GM21529 (cell line): ENCODE measurements at regions not wholly inside any gene's neighbourhood (a gene's known extent, or its start where the extent isn't known, plus 50 kb on each side); places are given as distances from the start of the nearest gene placed in this dataset.
"Not testable (repeated sequence)": the region's sequence is repeated elsewhere in the genome, so short reads cannot be mapped to it uniquely, and the experiment has no call there.

Source experiments
- ATAC-seq: cut with Tn5 transposase; IDR thresholded peaks from one replicate; pipeline ENCODE4 v1.9.1; 2021; ENCODE audit not compliant: unreplicated experiment

DNA sequence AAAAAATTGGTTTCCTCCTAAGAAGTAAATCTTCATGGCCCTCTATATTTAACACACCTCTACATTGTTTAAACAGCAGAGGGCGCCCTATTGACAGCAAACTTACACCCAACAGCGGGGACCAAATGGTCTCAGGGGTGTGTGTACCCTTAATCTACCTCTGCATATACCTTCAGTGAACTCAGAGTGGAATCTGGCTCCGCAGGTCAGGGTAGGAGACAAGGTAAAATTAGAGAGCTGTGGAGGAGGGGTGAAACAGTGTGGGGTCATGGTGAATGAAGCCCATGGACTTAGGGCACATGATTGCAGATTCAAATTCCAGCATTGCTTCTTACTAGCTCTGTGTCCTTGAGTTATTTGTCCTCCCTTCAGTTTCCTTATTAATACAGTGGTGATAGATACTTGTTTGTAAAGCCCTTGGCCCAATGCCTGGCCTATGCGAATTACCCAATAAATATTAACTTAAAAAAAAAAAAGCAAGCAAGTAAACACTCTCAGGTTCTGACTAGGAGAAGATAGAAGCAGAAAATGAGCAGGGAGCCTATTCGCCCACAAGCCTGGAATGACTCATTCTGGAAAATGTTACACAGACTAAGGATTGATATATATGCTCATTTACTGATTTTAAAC is 122.9 kb downstream of the CAVIN4 start:
- ATAC-seq: no peak

DNA sequence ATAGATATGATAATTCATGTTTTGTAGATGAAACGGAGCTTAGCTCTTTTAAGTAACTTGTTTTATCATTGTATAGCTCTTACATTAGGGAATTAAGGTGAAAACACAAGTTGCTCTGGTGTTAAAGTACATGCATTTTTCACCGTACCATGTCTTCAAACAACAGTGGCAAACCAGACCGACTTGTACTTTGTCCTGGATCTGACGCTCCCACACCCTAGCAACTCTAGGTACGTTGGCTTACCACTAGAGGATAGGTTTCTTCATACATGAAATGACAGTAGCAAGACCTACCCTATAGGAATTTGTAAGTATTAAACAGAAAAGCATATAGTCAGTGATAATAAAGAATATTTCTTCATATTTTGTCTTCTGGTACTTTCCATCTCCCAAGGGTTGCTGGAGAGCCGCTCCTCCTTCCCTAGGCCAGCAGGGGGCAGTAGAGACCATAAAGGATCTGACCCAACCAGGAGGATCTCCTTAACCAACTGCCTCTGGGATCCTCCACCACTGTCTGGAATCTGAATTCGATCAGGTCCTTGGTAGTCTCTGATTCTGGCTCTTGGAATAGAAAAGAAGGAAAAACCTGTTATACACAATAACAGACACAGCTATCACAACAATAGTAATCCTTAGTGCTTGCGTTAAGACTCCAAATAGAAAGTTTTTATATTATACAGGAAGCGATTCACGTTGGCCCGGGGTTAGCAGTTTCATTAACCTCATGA is 136.7 kb downstream of the CAVIN4 start:
- ATAC-seq: peak; percentile 90

DNA sequence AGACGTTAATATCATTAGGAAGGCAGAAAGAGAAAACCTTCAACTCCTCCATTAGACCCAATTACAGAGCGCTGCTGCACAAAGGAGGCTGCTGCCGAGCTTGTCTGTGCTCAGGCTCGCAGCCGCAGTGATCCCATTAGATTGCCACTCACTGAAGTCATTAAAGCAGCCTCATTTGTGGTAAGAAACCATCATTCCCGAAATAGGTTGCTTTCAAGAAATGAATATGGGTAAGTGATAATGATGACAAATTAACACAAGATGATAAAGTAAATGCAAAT is 137.2 kb downstream of the CAVIN4 start:
- ATAC-seq: no peak

DNA sequence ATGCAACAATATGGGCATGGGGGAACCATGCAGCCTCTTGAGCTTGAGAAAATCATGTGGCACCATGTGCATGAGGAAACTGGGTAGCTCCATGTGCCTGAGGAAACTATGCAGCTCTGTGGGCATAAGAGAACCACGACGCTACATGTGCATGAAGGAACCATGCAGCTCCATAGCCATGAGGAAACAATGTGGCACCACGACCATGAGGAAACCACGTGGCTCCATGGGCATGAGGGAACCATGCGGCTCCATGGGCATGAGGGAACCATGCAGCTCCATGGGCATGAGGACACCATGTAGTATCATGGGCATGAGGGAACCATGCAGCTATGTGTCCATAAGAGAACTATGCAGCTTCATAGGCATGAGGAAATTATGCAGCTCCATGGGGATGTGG is 140.8 kb downstream of the CAVIN4 start:
- ATAC-seq: no peak

DNA sequence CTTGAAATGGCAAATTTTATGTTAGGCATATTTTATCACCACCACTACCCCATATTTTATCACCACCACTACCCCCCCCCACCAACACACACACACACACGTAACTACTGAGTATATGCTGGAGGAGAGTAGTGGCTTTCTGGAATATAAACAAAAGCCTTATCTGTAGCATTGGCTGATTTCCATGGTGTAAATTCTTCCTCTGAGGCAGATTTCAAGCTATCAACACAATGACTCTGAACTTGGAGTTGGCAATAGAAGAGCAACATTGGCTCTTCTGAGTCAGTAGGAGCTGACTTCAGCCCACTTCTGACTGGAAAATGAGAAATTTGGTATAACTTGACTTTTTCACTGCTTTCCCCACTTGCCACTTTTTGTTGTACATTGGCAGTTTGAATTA is 143.0 kb downstream of the CAVIN4 start:
- no peak for ATAC-seq

DNA sequence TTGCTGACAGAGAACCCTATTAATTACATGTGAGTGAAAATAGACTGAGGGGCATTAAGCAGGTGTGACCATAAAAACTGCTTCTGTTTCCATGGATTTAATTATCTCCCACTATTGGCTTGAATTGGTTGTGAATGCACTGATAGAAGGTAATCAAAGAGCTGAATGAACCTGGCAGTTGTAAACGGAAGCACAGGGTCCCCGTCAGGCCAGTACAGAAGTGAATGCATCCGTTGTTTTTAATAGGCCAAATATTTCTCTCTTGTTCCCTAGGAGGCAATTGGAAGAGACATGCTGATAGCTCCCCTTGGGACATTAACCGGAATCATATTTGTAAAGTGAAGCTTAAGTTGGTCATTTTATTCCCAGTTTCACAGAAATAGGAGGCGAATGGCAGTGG is 147.0 kb downstream of the CAVIN4 start:
- ATAC-seq: no peak

DNA sequence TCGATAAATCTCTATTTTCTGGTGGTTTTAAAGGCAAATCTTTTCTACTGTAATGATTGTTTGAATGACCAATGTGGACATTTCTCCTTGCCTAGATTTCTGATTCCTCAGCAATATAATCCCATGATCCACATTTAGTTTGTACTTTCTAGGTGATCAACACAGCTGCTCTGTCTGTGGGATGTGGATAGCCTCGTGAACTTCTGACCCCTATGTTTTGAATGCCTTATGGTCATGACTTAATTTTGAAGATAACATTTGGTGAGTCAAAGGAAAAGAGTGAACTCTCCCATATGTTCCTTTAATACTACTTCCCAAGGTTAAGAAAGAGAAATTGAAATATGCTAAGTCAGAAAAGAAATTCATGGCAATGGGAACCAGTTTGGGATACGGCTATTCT is 147.5 kb downstream of the CAVIN4 start:
- ATAC-seq: no peak

DNA sequence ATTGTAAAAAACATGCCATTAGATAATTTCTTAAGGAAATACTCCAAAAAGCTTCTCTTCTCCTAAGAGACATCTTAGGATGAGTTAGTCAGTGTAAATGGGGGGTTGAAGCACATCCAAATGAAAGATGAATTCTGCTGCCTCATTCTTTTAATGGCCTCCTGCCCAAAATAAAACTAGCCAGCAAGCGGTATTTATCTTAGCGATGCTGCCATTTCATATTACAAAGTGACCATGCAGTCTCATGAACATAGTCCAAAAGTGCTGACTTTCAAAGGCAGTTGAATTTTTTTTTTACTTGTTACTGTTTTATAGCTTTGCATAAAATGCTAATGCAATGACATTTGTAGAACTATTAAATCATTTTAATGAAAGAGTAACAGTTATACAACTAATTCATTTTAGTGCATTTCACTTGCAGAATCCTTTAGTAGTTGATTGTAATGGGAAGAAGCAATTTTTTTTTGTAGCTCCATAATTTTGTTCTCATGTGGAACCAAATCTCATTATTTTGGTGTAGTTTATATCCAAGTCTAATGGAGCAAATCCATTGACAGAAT is 151.5 kb downstream of the CAVIN4 start:
- no peak for ATAC-seq

DNA sequence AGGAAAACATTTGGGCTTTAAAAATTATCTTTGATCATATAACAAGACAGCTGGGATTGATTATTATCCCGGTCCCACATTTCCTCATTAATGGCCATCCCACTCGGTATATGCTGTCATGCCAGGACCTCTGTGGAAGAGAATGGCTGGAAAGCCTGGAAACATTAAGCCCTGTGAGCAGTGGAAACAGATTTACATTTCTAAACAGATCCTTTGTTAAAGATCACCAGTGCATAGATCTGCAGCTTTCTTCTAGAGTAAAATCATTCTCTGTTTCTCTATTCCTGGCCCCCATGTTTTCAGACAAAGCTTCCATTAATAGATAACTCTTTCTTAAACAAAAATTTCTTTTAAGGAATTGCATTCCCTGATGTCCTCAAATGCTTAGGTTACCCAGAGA is 152.2 kb downstream of the CAVIN4 start:
- ATAC-seq: no peak

DNA sequence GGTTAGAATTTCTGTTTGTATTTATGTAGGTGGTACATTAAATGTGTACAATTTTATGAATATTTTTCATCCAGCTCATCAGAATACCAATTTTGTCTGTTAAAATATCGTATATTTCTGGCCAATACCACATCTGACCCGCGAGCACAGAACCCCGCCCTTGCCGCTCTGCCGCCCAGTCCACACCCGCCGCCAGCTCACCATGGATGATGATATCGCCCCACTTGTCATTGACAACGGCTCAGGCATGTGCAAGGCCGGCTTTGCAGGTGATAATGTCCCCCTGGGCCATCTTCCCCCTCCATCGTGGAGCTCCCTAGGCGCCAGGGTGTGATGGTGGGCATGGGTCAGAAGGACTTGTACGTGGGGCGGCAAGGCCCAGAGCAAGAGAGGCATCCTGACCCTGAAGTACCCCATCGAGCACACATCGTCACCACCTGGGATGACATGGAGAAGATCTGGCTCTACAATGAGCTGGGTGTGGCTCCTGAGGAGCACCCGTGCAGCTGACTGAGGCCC is 153.2 kb downstream of the CAVIN4 start:
- ATAC-seq: no peak

DNA sequence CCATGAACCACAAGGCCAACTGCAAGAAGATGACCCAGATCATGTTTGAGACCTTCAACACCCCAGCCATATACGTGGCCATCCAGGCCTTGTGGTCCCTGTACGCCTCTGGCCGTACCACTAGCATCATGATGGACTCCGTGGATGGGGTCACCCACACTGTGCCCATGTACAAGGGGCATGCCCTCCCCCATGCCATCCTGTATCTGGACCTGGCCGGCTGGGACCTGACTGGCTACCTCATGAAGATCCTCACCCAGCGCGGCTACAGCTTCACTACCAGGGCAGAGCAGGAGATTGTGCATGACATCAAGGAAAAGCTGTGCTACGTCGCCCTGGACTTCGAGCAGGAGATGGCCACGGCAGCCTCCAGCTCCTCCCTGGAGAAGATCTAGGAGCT is 153.7 kb downstream of the CAVIN4 start:
- ATAC-seq: no peak

DNA sequence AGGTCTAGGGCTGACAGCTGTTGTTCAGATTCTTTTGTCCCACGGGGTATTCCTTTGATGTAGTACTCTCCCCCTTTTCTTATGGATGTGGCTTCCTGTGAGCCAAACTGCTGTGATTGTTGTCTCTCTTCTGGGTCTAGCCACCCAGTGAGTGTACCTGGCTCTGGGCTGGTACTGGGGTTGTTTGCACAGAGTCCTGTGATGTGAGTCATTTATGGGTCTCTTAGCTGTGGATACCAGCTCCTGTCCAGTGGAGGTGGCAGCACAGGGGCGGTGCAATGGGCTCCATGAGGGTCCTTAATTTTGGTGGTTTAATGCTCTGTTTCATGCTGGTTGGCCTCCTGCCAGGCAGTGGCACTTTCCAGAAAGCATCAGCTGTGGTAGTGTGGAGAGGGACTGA is 161.3 kb downstream of the CAVIN4 start:
- no peak for ATAC-seq

DNA sequence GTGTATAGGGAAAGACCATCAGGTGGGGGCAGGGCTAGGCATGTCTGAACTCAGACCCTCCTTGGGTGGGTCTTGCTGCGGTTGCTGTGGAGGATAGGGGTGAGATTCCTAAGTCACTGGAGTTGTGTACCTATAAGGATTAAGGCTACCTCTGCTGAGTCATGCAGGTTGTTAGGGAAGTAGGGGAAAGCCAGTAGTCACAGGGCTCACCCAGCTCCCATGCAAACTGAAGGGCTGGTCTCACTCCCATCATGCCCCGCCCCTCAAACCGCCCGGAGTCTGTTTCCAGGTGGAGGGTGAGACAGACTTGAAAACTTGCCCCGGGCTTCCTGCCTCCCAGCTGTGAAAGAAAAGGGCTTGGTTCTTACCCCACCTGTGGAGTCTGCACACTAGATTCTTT is 161.8 kb downstream of the CAVIN4 start:
- ATAC-seq: no peak

DNA sequence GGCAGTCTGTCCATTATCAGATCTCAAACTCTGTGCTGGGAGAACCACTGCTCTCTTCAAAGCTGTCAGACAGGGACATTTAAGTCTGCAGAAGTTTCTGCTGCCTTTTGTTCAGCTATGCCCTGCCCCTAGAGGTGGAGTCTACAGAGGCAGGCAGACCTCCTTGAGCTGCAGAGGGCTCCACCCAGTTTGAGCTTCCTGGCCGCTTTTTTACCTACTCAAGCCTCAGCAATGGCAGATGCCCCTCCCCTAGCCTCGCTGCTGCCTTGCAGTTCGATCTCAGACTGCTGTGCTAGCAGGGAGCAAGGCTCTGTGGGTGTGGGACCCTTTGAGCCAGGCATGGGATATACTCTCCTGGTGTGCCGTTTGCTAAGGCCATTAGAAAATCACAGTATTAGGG is 171.1 kb downstream of the CAVIN4 start:
- ATAC-seq: not testable (repeated sequence)

DNA sequence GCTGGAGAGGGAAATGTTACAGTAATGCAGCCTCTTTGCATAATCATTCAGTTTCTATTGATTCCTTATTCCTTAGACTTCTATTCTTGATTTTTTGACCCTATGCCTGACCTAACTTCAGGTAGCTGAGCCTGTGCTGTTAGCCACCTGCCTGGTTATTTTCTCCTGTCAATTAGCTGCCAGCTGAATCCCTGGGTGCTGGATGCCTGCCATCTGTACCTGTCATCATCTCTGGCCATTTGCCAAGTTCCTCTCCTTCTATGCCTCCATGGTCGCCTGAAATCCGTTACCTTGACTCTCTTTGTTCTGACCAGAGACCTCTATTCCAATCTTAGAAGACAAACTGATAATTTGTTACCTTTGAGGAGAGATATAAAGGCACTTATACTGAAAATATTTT is 178.3 kb downstream of the CAVIN4 start:
- no peak for ATAC-seq

DNA sequence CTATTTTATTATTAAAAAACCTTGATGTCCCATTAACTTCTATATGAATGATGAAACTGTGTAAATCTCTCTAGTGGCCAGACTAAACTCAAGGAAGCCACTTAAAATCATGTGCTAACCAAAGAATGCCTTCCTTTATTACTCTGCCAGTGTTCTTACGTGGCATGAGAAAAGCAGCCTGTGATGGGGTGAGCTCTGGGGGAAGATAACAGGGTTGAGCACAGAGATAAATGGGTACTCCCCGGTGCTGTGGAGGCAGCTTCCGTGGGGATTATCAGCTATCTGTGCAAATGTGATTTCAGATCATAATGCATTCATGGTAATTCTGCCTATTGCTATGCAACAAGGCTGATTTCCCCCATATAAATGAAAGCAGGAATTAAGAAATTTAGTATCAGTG is 181.3 kb downstream of the CAVIN4 start:
- no peak for ATAC-seq

DNA sequence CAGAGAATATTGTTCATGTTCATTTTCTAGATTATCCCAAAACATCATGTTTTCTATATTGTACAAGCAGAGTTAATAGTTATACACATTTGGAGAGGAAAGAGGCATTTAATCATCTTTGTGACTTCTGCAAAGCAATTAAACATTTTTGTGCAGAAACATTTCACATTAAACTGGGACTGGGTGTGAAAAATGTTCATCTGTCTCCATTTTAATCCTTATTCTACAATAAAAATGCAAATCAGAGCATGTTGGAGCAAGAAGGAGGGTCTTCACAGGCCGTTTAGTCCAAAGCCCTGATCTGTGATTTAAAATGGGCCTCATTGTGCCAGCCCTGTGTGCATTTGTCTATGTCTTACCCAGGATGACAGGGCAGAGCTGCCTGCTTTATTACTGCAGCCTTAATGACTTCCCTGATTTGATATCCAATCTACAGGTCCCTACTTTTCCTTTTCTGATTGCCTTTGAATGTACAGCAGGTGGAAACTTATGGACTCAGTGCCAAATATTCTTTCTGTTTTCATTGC is 183.5 kb downstream of the CAVIN4 start:
- ATAC-seq: no peak

DNA sequence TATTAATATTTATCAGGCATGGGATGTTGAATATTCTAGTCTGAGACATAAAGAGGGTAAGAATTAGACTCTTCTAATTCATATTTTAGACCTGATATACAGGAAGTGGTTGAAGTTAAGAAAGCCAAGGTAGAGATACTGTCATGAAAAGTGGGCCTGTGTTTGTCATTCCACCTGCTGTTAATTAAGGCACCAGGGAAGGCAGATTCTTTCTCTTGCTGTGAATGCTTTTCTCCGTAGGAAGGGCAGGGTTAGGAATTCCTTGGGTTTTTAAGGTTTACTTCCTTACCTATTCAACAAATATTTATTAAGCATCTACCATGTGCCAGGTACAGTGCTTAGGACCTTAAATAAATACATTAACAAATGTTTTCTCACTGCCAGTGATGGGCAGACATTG is 196.4 kb downstream of the CAVIN4 start:
- no peak for ATAC-seq

DNA sequence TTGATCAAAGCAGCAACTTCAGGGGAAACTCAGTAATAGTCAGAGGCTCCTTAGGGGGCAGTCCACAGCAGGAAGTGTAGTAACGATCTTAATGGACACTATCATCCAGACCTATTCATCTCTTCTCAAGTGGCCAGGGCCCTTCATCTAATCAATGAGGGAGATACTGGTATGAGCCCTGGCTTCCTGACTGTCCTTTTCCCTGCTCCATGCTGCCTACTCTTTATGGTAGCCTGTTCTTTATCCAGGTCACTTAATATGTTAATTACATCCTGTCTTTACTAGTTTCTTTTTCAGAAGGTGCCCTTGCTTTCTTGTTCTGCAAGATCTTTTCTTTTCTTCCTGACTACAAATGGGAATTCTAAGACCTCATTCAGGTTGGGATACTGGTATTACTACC is 197.1 kb downstream of the CAVIN4 start:
- no peak for ATAC-seq

DNA sequence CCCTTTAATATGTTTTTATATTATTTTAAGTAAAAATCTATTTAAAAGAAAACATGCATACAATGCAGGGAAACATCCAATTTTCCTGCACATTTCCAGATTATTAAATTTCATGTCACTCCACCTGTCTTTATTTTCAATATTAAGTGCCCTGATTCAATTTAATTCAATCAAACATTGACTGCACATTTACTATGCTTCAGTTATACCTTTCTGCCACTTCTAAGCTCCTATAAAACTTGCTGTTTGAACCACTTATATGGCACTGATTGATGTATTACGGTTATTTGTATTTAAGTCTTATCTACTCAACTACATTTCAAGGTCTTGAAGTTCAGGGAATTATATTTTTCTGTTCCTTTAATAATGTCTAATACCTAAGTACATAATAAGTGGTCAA is 198.0 kb downstream of the CAVIN4 start:
- ATAC-seq: no peak

DNA sequence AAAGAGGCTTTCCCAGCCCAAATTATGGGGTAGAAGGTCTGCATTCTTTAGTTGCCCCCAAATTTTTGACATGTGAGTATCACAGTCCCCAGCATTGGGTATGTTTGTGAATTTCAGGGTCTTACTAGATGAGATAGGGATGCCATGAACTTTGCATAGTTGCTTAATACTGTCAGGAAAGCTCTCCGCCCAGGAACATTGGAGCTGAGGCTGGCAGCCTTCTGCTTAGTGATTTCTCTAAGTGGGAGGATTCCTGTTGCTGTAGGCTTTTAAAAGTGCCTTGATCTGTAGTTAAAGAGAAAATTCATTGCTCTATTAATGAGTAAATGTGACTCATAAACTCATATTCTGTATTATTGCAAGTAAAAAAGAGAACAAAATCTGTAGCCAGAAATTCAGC is 206.9 kb downstream of the CAVIN4 start:
- ATAC-seq: no peak

DNA sequence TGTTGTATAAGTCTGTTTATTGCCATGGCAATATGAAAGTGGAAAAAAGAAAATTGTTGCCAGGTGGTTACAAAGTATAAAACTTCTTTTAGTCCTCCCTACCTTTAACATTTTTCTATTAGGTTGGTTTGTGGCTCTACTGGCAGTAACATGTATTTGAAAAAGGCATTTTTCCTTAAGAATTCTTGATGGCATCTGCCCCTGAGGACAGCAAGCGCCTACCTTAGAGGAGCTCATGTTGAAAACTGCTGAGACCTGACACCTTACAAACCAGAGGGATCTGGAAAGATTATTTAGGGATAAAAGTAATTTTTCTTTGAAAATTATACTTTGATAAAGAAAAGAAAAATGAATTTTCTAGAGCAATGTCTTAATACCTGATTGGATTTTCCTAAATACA is 208.1 kb downstream of the CAVIN4 start:
- no peak for ATAC-seq
